Rectal smooth muscle tissue (tissue), 1 donor: ENCODE measurements at regions not wholly inside any gene's neighbourhood (a gene's known extent, or its start where the extent isn't known, plus 50 kb on each side); places are given as distances from the start of the nearest gene placed in this dataset.
"Not testable (repeated sequence)": the region's sequence is repeated elsewhere in the genome, so short reads cannot be mapped to it uniquely, and the experiment has no call there.

Source experiments
- H3K27ac ChIP-seq: one replicate; pipeline ENCODE4 v1.7.0; 2013; ENCODE audit warnings: low read depth, low read length, inconsistent platforms
- H3K27me3 ChIP-seq: one replicate; pipeline ENCODE4 v1.7.0; 2013; ENCODE audit warnings: low read length; ENCODE audit not compliant: control insufficient read depth, insufficient read depth
- H3K36me3 ChIP-seq: one replicate; pipeline ENCODE4 v1.7.0; 2013; ENCODE audit warnings: low read length; ENCODE audit not compliant: control insufficient read depth, insufficient read depth
- H3K4me1 ChIP-seq: one replicate; pipeline ENCODE4 v1.7.0; 2013; ENCODE audit warnings: low read length; ENCODE audit not compliant: control insufficient read depth, insufficient read depth
- H3K4me3 ChIP-seq: one replicate; pipeline ENCODE4 v1.7.0; 2013; ENCODE audit warnings: low read length
- H3K9ac ChIP-seq: one replicate; pipeline ENCODE4 v1.7.0; 2013; ENCODE audit warnings: low read length

- not testable (repeated sequence) for H3K27ac ChIP-seq
Observed at GRCh38 chr3:110507570-110507969, 564.0 kb upstream of the NECTIN3 start.

GRCh38 chr3:110512961-110513360 lies 558.7 kb upstream of the NECTIN3 start:
- no peaks in the 10 kb centered on the region for H3K36me3 ChIP-seq
- H3K4me3 ChIP-seq: no peak overlapping the region
- H3K9ac ChIP-seq: no peak overlapping the region
- no peaks in the 10 kb centered on the region for H3K27me3 ChIP-seq
- H3K4me1 ChIP-seq: no peaks in the 10 kb centered on the region
- no peak overlapping the region for H3K27ac ChIP-seq

More at GRCh38 chr3:110507570-110507969, 564.0 kb upstream of the NECTIN3 start:
- not testable (repeated sequence) for H3K4me1 ChIP-seq, H3K4me3 ChIP-seq, H3K9ac ChIP-seq, H3K27me3 ChIP-seq, H3K36me3 ChIP-seq

- H3K4me3 ChIP-seq: no peak overlapping the region
- no peaks in the 10 kb centered on the region for H3K4me1 ChIP-seq
- H3K36me3 ChIP-seq: no peaks in the 10 kb centered on the region
- no peak overlapping the region for H3K27ac ChIP-seq
- H3K27me3 ChIP-seq: no peaks in the 10 kb centered on the region
- no peak overlapping the region for H3K9ac ChIP-seq
Observed at GRCh38 chr3:110518031-110518430, 553.6 kb upstream of the NECTIN3 start.

GRCh38 chr3:110519071-110519470 lies 552.5 kb upstream of the NECTIN3 start:
- no peaks in the 10 kb centered on the region for H3K27me3 ChIP-seq
- H3K27ac ChIP-seq: no peak overlapping the region
- no peak overlapping the region for H3K9ac ChIP-seq
- H3K36me3 ChIP-seq: no peaks in the 10 kb centered on the region
- no peak overlapping the region for H3K4me3 ChIP-seq
- no peaks in the 10 kb centered on the region for H3K4me1 ChIP-seq

GRCh38 chr3:110521019-110521418 lies 550.6 kb upstream of the NECTIN3 start:
- no peaks in the 10 kb centered on the region for H3K36me3 ChIP-seq
- no peaks in the 10 kb centered on the region for H3K27me3 ChIP-seq
- no peak overlapping the region for H3K4me3 ChIP-seq
- H3K27ac ChIP-seq: no peak overlapping the region
- no peak overlapping the region for H3K9ac ChIP-seq
- H3K4me1 ChIP-seq: no peaks in the 10 kb centered on the region

- not testable (repeated sequence) for H3K4me3 ChIP-seq, H3K27ac ChIP-seq, H3K36me3 ChIP-seq, H3K4me1 ChIP-seq, H3K9ac ChIP-seq, H3K27me3 ChIP-seq
Observed at GRCh38 chr3:110525558-110526064, 546.0 kb upstream of the NECTIN3 start.

GRCh38 chr3:110526777-110527727 lies 544.6 kb upstream of the NECTIN3 start:
- Histone ChIP-seq H3K27ac (no peak overlapping the region), H3K27me3 (no peaks in the 10 kb centered on the region), H3K9ac (no peak overlapping the region), H3K36me3 (no peaks in the 10 kb centered on the region), H3K4me1 (no peaks in the 10 kb centered on the region), H3K4me3 (no peak overlapping the region)

GRCh38 chr3:110528305-110529121 lies 543.1 kb upstream of the NECTIN3 start:
- Histone ChIP-seq H3K9ac (no peak overlapping the region), H3K4me1 (no peaks in the 10 kb centered on the region), H3K27ac (no peak overlapping the region), H3K36me3 (no peaks in the 10 kb centered on the region), H3K27me3 (no peaks in the 10 kb centered on the region), H3K4me3 (no peak overlapping the region)

GRCh38 chr3:110530902-110531301 lies 540.7 kb upstream of the NECTIN3 start:
- H3K27me3 ChIP-seq: no peaks in the 10 kb centered on the region
- no peaks in the 10 kb centered on the region for H3K36me3 ChIP-seq
- no peaks in the 10 kb centered on the region for H3K4me1 ChIP-seq
- no peak overlapping the region for H3K27ac ChIP-seq
- H3K9ac ChIP-seq: no peak overlapping the region
- no peak overlapping the region for H3K4me3 ChIP-seq

GRCh38 chr3:110533089-110533488 lies 538.5 kb upstream of the NECTIN3 start:
- Histone ChIP-seq H3K27ac (no peak overlapping the region), H3K4me3 (no peak overlapping the region), H3K27me3 (no peaks in the 10 kb centered on the region), H3K4me1 (no peaks in the 10 kb centered on the region), H3K9ac (no peak overlapping the region), H3K36me3 (no peaks in the 10 kb centered on the region)

- H3K9ac ChIP-seq: no peak overlapping the region
- H3K36me3 ChIP-seq: no peaks in the 10 kb centered on the region
- H3K27me3 ChIP-seq: no peaks in the 10 kb centered on the region
- no peaks in the 10 kb centered on the region for H3K4me1 ChIP-seq
- no peak overlapping the region for H3K4me3 ChIP-seq
- H3K27ac ChIP-seq: no peak overlapping the region
Observed at GRCh38 chr3:110542552-110543150, 529.0 kb upstream of the NECTIN3 start.

GRCh38 chr3:110544730-110545129 lies 526.9 kb upstream of the NECTIN3 start:
- Histone ChIP-seq H3K27ac (no peak overlapping the region), H3K4me1 (no peaks in the 10 kb centered on the region), H3K27me3 (no peaks in the 10 kb centered on the region), H3K9ac (no peak overlapping the region), H3K4me3 (no peak overlapping the region), H3K36me3 (no peaks in the 10 kb centered on the region)
